Right lobe of liver (tissue), 6 donors: ENCODE measurements at regions not wholly inside any gene's neighbourhood (a gene's known extent, or its start where the extent isn't known, plus 50 kb on each side); places are given as distances from the start of the nearest gene placed in this dataset.

Experiments used
- ATAC-seq, 4 donors: fragments of 200-7000 bp; cut with Tn5 transposase; one replicate each; pipeline ENCODE4 v1.9.1; 2020; ENCODE audit warnings: mild to moderate bottlenecking in 4 of 4, moderate library complexity in 4 of 4
- DNase-seq, 3 donors: peaks; one replicate each; pipeline ENCODE4 v3.0.0-alpha.2; 2020
- H3K27ac ChIP-seq, 3 donors: fragments of 200-600 bp; one replicate each; pipeline ENCODE4 v1.8.0; 2022
- H3K27me3 ChIP-seq, 2 donors: fragments of 200-600 bp; one replicate each; pipeline ENCODE4 v1.8.0; 2022
- H3K36me3 ChIP-seq, 4 donors: fragments of 200-600 bp; sonication (generic) in 1 of 4; one replicate each; pipeline versions ENCODE4 v1.5.1 to v1.8.0; 2017 to 2022; ENCODE audit warnings: control low read depth in 1 of 4
- H3K4me1 ChIP-seq, 4 donors: fragments of 200-600 bp; sonication (generic) in 1 of 4; one replicate each; pipeline versions ENCODE4 v1.5.1 to v1.8.0; 2017 to 2022; ENCODE audit warnings: control low read depth in 1 of 4
- H3K4me3 ChIP-seq, 3 donors: fragments of 200-600 bp; one replicate each; pipeline ENCODE4 v1.8.0; 2022
- H3K9me3 ChIP-seq, 4 donors: fragments of 200-600 bp; sonication (generic) in 1 of 4; one replicate each; pipeline versions ENCODE4 v1.5.1 to v1.8.0; 2017 to 2022; ENCODE audit warnings: control low read depth in 1 of 4
- CTCF ChIP-seq, 4 donors: fragments of 200-600 bp in 3 of 4; fragments of 450-650 bp in 1 of 4; IDR thresholded peaks; one replicate each; pipeline versions ENCODE4 v1.5.1 to v1.8.0; 2016 to 2022; ENCODE audit warnings: antibody characterized with exemption in 4 of 4, mild to moderate bottlenecking in 2 of 4
- POLR2A ChIP-seq: fragments of 450-650 bp; IDR thresholded peaks from one replicate; pipeline ENCODE4 v1.6.1; 2017; ENCODE audit warnings: antibody characterized with exemption, mild to moderate bottlenecking
- WGBS: methylation state at CpG from one replicate; pipeline ENCODE4 v1.1.6; 2018; ENCODE audit warnings: low coverage, low lambda C conversion rate; ENCODE audit not compliant: insufficient coverage; ENCODE audit errors: missing lambda C conversion rate; 5-methylcytosine and 5-hydroxymethylcytosine counted together
- intact Hi-C, 2 donors: fragments of 100-400 bp; cut with DNase I; formaldehyde crosslinking; loops; one replicate each; pipeline versions ENCODE4 v1.11.2 to v1.14.1; 2022
- donor health status: DM: no; HTN: yes; CAD: no.
- donor health status: DM: no; HTN: no; CAD: no.
- donor health status: DM: no; HTN: no; CAD: no.
- donor health status: DM: no; HTN: yes; CAD: no.
- donor health status: DM: no; HTN: yes; CAD: no.

DNA sequence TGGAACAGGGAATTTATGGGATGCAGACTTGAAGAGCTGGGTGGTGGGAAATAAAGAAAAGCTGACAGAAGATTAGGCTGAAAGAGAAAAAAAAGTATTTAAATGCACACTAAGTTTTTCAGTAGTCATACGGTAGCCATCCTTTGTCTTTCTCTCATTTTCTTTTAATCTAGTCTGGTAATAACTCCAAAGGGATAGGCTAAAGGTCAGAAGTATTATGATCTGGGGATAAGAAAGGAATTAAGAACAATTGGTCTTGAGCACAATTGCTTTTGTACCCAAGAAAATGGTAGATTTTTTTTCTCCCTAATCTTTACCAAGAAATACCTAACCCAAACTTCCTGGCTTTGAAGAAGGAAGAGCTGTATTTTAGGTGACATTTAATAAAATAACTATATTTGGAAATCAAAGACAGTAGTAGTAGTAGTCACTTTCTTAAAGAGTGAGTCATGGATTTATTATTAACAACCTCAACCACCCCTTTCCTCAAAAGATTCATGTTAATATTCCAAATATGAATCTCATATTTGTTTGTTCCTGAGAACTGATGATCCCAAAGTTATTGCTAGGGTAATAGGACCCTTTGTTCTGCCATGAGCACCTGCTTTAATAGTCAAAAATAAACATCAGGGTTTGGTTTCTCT is 120.2 kb upstream of the ODAD2 start:
- no peak overlapping the region for H3K4me3 ChIP-seq
- WGBS, result 83% methylated on average over 1 of the region's 1 CpG
- intact Hi-C loops, result no loop called here
- H3K4me1 ChIP-seq, result peaks cover 0 to 6% (median 0%) of the 10 kb centered on the region in 4 donors
- H3K27me3 ChIP-seq, result no peaks in the 10 kb centered on the region
- TF ChIP-seq CTCF (IDR thresholded peaks at IDR 0.05) (no peak), POLR2A (no peak)
- H3K36me3 ChIP-seq, result no peaks in the 10 kb centered on the region
- ATAC-seq (no peak), DNase-seq (no peak)
- H3K27ac ChIP-seq, result peak overlapping the region in 1 of 3 donors; percentile 75
- H3K9me3 ChIP-seq, result no peaks in the 10 kb centered on the region

DNA sequence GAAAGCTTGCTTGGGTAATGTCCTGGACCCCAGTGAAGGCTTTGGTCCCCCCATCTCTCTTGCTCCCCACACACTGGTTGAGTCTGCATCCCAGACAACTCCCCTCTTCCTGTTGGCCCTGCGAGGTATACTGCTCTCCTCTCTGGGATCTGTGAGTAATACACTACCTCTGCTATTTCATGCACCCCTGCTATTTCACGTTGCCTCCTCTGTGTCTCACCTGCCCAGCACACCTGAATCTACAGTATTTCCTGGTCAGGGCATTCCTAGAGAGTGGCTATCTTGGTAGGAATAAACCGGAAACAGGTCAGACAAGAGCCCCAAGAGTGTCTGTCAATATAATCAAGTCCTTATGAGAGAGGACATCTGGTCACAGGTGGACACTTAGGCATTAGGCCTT is 114.3 kb upstream of the ODAD2 start:
- no peak for ATAC-seq
- Histone ChIP-seq H3K4me3 (no peak overlapping the region), H3K27ac (no peak overlapping the region), H3K4me1 (peaks cover 0 to 8% (median 0%) of the 10 kb centered on the region in 4 donors), H3K27me3 (no peaks in the 10 kb centered on the region), H3K9me3 (no peaks in the 10 kb centered on the region), H3K36me3 (no peaks in the 10 kb centered on the region)
- TF ChIP-seq CTCF (IDR thresholded peaks at IDR 0.05), result no peak
- TF ChIP-seq POLR2A, result no peak
- 50% methylated on average over 2 of the region's 3 CpGs for WGBS
- intact Hi-C loops, result no loop called here
- no peak for DNase-seq

DNA sequence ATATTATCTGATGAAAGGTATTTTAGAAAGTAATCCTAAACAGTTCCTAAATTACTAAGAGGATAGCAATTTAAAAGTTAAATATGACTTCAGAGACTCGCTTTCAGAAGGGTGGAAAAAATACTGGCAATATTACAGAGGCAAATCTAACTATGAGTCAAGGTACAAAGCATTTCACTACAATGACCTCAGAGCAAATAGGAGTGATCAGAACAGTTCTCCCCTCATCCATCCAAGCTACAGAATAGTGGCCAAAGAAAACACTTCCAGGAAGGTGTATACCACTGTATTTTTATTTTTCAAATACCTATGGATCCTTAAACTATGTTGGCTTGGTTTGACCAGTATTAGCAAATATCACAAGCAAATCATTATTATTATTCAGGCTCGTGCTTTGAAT is 112.8 kb upstream of the ODAD2 start:
- ATAC-seq (peak in 3 of 4 donors; percentile 72 to 93 (median 81)), DNase-seq (no peak)
- Histone ChIP-seq H3K27ac (no peak overlapping the region), H3K27me3 (no peaks in the 10 kb centered on the region), H3K4me3 (no peak overlapping the region), H3K9me3 (no peaks in the 10 kb centered on the region), H3K36me3 (no peaks in the 10 kb centered on the region), H3K4me1 (peaks cover 0 to 8% (median 0%) of the 10 kb centered on the region in 4 donors)
- 43% methylated on average over 2 of the region's 2 CpGs for WGBS
- intact Hi-C loops, result no loop called here
- TF ChIP-seq CTCF (IDR thresholded peaks at IDR 0.05), result no peak
- TF ChIP-seq POLR2A, result no peak

- peak in 1 of 3 donors; percentile 48 for DNase-seq
Observed at GRCh38 chr10:28105561-28105960, 106.7 kb upstream of the ODAD2 start.

More at GRCh38 chr10:28105561-28105960, 106.7 kb upstream of the ODAD2 start:
- Histone ChIP-seq H3K27ac (no peak overlapping the region), H3K9me3 (no peaks in the 10 kb centered on the region), H3K27me3 (no peaks in the 10 kb centered on the region), H3K4me1 (no peaks in the 10 kb centered on the region), H3K36me3 (no peaks in the 10 kb centered on the region), H3K4me3 (no peak overlapping the region)
- 79% methylated on average over 8 of the region's 8 CpGs for WGBS
- TF ChIP-seq POLR2A (no peak), CTCF (IDR thresholded peaks at IDR 0.05) (no peak)
- intact Hi-C loops, result no loop called here
- ATAC-seq, result peak in 3 of 4 donors; percentile 75 to 82 (median 78)
